Activated T-cell treated with anti-CD3 and anti-CD28 coated beads, Interleukin-2, amount 50 U/mL, for 48 hours (primary cell): ENCODE measurements at regions not wholly inside any gene's neighbourhood (a gene's known extent, or its start where the extent isn't known, plus 50 kb on each side); places are given as distances from the start of the nearest gene placed in this dataset.

ENCODE experiments used
- DNase-seq, 2 experiments: peaks; one replicate each; pipeline ENCODE4 v3.0.0-alpha.2; 2020

DNA sequence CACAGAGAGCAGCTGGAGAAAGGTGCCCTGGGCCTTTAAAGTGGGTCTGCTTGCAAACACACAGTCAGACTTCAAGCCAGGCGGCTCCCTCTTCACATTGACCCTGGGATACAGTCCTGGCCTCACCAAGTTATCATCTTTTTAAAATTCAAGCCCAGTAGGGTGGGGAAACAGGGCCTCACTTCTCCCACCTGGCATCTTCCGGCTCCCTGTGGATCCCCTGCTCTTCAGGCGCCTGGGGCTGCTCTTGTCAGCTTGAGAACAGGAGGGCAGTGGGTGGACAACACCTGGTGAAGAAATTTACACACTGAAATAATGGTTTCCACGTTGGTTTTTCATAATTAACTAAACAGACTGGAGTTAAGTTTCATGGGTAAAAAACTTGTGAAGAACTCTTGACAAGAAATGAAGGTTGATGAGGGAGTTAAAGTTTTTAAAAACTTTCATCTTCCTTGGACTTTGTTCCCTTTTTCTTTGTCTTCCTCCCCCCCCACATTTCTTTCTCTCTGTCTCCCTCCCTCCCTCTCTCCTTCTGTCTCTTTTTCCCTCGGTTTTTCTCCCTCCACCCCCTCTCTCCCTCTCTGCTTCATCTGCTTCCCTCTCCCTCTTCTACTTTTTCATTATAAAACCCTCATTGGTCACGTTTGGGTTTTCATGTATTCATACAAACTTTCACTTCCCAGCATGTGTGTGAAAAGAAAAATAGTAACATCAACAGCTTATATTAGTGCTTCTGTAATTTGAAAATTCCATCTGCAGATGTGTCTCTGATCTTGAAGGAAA lies 219.6 kb downstream of the DMRT2 start:
- no peak for DNase-seq

DNA sequence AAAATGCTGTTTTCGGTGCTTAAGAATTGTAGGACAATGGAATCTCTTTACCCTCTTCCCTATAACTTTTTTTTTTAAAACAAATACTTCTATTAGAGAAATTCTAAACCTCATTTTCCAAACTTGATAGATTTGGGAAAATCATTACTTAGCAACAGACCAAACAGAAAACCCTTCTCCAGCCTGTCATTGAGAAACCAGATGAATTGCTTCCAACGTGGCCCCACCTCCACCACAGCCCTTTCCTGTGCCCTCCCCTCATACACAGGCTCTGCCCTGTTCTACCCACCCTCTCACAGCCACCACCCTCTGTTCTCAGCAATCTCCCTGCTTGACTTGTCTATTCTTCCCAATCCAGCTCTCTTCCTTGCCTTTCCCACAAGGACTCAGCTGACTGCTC lies 221.2 kb downstream of the DMRT2 start:
- DNase-seq, result no peak

DNA sequence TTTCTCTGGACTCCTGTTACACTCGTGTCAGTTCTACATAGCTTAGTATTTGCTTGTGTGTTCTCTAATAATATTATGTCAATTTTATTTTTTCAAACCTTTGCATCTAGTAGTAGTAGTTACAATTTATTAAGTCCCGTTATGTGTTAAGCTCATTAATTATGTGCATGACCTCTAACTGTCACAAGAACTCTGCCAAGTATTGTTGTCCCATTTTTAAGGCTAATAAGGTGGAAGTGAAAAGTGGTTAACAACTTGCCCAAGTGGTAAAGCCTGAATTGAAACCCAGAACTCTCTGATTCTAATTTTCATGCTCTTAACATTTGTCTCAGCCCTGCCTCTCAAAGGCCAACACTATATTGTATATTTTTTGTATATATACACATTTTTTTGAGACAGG lies 221.6 kb downstream of the DMRT2 start:
- DNase-seq, result no peak

DNA sequence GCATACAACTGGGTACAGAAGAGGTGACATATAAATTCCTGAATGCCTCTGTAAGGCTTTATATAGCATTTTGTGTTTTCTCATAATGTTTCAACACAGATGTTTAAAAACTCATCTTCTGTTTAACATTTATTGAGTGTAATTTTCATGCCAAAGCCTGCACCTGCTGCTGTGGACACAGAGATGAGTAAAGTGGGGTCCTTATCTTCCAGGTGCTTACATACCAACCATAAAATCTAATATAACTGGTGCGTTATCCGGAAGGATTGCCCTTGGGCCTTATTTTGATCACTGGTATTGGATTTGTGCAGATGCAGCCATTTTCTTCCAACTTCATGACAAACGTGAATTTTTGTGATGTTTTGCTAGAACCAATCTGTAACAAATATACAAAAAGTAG lies 222.3 kb downstream of the DMRT2 start:
- no peak for DNase-seq

DNA sequence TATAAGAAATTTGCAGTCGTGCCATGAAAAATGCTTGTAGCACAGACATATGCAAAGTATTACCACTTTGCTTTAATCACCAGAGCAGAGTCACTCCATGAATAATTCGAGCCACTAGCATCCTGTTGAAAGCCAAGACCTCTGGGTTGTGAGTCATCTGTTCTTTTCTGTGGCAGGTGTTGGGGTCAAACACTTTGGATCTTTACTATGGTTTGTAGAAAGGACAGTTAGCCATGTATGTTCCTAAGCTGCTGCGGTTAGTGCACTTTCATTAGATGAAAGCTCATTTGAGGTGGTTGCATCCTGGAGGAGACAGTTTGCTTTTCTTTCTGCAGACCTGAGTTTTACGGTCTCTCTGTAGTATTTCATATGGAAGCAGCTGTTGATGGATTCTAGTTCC lies 223.7 kb downstream of the DMRT2 start:
- no peak for DNase-seq

DNA sequence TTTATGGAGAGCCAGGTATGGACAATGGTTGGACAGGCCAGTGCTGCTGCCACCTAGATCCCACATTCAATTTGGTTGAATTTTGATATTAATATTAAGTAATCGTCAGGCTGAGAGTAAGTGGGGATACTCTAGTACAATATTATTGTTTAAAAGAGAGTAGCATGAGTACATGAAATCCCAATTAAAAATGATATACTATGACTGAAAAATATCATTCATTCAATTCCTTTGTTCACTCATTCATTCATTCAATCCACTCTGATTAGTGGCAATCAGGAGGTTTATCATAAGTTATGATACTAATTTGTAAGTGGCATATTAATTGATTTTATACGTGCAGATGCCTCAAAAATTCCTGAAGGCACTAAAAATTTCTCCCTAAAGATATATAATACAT lies 224.2 kb downstream of the DMRT2 start:
- no peak for DNase-seq

DNA sequence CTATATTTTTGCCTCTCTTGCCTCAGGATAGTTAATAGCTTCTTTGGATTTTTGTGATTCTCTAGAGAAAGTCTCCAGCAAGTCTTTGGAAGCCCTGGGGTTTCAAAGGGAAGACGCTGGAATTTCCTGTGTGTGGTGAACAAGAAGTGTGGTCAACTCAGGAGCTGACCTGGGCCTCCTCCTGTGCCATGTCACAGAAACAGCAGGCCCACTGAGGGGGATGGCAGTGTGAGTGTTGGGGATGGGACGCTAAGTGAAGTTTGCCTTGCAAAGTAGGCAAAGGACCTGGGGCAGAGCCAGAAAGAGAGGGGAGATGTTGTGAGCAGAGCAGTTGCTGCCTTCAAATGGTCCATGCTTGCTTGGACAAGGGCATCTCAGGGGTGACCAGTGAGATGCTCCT lies 226.3 kb downstream of the DMRT2 start:
- no peak for DNase-seq

DNA sequence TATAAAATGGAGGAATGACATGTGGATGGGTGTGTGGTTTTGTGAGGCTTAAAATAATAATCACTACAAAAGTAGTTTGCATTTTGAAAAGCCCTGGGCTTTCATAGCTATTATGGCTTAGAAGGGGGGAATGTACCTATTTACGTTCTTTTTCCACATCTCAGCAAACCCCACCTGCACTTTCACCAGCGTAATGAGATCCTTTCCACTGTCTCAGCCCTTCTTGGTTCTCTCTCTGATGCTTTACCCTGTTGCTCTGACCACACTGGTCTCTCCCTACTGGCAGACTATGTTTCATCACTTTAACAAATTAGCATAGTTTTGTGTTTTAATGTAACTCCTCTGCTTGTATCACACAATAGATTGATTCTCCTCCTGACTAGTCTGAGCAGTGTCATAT lies 234.6 kb downstream of the DMRT2 start:
- DNase-seq, result no peak

DNA sequence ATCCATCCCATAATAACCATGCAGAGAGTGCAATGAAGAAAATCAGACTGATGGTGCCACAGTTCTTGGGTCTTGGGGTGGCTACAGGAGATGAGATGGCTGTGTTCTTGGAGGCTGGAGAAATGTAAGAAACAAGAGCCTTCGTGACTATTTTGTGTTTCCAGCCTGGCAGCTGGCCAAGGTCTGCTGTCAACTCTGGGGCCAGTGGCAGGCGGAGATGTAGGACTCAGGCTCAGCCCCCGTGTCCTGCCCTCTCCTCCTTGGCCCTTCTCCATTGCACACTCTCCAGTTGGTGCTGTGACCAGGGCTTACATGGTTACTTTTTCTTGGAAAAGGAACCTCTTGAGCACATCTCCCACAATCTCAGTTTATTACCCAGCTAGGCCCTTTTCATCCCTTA lies 235.4 kb downstream of the DMRT2 start:
- no peak for DNase-seq

DNA sequence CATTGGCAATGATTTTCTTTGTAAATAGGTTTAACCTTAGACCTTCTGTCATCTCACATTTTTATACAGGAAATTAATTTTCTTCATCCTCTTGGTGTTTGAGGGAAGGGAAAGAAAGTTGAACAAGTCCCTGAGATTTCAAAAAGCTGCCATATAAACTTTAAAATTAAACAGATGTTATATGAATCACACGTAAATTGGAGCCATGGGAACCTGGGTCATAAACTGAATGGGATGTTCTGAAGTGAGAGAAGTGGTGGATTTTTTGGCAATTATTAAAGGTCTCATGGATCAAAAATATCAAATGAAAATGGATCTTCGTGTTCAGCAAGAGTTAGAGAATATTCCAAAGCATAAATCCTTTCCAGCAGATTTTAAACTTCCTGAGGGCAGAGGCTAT lies 242.2 kb downstream of the DMRT2 start:
- no peak for DNase-seq

DNA sequence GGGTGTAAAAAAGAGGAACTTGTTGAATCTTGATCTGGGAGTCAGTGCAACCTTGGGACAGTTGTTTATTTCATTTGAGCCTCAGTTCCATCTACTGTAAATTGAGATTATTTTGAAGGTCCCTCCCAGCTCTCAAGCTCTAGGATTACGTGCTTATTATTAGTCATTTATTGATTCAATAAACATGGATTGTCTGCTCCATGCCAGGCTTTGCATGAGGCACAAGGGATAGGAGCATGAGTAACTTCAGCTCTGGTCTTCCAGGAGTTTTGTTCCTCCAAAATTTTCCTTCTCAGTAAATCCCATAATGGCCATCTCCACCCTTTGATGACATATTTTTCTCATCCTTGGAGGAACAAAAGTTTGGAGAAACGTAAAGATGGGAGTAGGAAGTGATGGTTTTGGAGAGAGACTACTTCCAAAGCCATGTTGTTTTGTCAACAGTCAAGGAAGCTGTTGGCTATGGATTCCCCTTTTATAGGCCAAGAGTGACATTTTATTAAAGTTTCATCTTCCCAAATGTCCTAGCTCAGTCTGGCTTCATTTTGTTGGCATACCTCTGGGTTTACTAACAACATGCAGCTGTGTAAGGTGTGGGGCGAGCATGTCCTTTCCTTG lies 244.6 kb downstream of the DMRT2 start:
- DNase-seq, result no peak

DNA sequence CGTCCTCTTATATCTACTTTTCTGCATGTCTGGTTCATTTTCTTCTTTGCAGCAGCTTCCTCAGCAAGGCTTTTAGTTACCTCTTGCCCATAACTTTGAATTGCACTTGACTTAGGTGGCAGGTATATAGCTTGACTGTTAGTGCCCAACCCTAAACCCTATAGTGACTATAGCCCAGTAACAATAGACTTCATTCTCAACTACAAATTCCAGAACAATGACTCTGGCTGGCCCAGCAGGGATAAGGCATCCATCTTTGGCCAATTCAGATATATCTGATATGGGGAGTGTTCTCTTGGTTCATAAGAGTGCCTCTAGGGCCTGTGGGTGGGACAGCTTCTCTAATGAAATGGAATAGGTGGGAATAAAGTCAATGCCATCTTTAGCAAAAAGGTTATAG lies 246.2 kb downstream of the DMRT2 start:
- no peak for DNase-seq

DNA sequence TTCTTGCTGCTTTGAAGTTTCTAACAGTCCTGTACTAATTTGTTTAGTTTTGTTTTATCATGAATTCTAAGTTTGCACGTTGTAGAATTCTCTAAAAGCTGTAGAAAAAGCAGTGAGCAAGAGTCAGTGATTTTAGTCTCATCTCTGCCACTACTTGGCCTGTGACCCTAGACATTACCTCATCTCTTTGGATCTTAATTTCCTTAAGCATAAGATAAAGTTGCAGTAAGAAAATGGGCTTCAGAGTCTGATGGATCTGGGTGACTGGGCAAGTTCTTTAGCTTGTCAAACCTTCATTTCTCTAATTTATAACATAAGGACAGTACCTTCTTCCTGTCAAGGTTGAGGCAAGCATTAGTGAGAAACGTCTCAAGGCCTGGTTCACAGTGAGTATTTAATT lies 247.9 kb downstream of the DMRT2 start:
- no peak for DNase-seq

DNA sequence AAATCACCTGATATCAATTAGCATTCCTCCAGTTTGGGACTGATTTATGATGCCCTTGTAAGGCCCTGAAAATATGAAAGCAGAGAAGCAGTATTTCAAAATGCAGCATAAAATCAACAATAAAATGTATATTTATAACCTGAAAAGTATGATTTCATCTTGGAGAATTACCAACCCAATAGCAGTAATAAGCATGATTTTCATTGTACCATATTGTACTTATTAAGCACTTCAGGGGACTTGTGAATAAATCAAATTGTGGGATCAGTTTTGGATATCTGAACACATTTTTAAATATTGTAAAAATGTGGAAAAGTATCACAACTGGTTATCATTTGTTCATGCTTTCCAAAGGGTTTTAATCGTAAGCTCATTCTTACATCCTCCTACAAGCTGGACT lies 250.8 kb downstream of the DMRT2 start:
- no peak for DNase-seq

DNA sequence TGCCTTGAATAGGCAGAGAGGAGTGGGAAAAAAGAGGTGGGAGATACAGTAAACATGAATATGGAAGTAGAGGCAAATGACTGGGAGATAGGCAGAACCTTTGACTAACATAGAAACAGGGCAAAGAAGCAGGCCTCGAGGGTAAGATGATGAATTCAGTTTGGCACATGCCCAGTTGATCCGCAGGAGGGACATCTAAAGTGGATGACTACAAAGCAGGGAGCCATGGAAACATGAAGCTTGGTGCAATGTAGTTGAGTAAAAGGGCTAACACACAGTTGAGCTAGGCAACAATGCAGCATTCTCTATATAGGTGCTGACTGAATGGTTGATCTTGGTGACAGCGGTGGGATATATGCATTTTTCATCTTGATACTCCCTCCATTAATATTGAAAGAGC lies 253.8 kb downstream of the DMRT2 start:
- DNase-seq, result no peak

DNA sequence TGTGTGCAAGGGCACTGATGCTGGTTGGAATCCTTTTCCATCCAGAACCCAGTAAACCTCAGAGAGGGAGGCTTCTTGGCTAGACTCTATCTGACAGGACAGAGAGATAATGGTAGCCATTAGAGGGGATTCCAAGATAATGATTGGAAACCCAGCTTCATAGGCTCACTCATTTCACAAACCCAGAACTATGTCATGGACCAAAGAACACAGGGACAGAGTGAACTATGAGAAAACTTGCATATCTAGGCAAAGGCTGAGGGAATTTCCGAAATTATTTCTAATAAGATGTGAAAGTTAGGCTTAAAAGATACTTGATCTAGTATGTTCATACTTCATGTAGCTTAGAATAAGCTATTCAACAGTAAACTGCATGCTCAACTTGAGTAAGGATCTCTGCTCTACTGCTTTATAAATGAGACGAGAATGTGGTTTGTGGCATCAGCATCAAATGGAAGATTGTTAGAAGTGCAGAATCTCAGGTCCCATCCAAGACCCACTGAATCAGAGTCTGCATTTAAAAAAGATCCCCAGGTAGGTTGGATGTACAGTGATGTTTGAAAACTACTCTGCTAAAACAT lies 261.4 kb downstream of the DMRT2 start:
- no peak for DNase-seq

DNA sequence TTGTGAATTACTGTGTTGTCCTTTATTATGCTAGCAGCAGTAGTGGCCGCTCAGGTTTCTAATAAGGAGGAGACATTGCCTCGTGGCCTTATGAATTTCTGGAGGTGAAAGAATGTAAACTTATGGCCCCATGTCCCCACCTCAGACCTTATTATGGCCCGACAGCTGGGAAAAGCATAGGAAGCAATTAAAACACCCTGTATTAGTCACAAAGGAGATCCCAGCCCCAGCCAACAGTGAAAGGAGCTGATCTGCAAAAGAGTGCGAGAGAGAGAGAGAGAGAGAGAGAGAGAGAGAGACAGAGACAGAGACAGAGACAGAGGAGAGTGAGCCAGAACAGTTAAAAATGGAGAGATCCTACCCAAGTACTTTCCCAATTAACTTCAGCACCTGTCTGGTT lies 269.3 kb downstream of the DMRT2 start:
- DNase-seq, result no peak

DNA sequence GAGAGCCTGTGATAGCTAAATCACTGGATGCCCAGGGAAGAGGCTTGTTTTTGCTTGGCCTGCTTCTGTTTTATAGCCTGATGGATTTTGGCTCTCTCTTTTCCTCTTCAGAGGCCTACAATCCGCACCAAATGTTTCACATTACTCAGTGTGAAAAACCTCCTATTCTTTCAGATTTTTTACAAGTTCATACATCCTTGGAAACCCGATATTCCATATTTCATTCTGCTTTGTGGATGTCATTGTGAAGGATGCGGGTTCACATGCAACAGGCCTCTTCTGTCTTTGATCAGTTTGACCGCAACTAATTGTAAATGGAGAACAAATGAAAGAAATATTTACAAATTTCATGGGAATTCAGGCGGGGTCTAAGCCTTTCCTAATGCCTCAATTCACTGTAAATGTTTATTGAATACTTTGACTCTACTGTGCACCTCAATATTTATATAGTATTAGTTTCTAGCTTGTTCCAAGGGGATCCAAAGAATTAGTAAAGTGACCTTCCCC lies 269.9 kb downstream of the DMRT2 start:
- DNase-seq, result no peak

DNA sequence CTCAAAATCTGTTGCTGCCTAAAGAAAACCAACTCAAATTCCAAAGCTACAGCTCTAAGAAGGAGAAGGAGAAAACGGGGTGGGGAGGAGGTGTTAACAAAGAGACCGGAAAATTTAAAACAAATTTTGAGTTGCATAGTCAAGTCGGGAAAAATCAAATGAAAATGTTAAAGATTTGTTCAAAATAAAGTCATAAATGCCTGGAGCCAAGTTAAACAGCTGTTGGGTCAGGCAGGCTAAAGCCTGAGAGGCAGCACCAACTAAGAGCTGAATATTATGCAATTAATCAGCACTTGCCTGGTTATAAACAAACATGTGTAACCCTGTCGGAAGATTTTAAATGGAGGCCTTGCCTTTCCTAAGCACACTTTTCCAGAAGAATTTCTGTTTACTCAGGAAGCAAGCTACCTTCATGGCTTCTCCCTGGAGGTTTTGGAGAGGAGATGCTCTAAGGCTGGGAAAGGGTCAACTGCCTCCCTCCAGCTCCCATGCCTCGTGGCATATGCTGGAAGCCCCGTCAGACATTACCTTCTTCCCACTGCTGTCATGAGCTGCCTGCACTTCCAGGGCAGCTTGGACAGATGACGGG lies 270.5 kb downstream of the DMRT2 start:
- DNase-seq, result no peak

DNA sequence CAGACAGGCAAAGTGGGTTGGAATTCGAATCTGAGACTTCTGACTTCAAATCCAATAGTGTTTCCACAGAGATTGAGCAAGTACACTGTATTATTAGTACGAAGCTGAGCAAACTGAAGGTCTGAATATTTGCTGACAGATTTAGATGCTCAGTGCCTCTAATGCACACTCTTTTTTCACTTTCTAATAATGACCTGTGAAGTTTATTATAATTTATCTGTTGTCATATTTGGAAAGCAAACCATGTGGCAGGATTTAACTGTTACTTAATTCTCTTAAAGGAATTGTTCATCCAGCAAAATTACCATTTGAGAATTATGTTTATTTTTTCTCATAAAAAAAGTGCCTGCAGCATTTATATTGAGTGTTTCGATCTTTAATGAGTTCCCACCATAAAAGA lies 277.3 kb downstream of the DMRT2 start:
- DNase-seq, result no peak

DNA sequence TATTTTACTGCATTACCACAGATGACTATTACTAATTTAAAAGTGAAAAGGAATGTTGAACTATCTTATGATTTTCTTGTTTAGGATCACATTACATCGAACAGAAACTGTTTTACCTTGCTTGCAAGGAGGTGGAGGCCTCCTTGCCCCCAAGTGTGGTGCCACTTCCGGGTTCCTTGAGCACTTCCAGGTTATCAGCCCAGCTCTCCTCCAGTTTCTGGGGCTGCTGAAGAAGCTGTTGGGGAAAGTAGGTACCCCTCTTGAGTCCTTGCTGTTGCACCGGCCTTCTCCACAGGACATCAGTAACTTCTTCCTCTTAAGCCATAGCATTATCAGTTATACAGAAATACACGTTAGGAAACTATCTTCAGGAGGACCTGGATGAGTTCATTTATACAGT lies 278.2 kb downstream of the DMRT2 start:
- DNase-seq, result no peak

DNA sequence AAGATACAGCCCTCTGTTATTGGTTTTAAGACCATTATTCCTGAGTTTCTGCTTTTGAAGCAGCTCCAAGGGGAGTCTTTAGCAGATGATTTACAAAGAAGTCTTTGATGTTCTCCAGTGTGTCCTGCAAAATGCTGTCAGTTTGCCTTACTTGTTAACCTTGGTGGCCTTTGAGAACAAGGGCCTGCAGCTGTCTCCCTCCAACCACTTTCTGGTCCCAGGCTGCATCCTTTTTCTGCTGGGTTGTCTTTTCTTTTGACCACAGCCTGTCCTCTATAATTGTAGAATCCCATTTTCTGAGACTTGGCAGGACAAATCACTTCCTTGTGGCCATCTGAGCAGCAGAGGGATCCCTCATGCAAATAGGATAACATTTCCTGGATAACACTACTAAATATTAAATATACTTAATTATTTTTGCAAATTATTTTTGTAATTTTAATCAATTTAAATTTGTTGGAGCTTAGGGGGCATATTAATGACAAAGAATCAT lies 281.4 kb downstream of the DMRT2 start:
- DNase-seq, result no peak

DNA sequence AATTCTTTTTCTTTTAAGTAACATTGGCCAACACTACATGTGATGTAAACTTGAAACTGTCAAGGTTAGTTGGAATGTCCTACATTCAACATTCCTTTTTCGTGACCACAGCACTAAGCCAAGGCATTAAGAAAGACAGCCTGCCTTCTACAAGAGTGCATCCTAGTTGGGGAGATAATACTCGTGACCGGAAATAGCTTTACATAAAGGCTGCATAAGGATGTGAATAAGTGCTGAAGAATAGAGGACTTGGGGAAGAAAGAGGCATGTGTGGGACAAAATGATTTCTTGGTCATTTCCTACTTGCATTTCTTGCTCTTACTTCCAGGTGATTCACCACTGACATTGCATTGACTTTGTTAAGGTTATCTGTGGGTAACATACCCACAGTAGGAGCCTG lies 282.0 kb downstream of the DMRT2 start:
- no peak for DNase-seq

DNA sequence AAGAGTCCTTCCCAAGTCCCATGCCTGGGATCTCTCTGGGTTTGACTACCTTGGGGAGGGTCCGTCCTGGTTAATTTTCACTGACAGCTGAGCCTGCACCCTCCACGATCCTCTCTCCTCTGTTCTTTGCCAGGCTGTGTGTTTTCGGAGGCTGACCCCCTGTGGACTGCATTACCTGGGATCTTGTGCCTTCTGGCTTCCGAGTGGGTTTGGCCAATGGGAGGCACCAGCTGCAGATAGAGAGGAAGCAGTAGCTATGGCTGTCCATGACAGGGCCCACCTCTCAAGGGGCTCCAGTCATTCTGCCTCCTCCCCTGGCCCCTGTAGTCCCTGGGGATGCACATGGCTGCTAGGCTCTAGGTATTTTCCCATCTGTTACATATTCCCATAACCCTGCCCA lies 285.0 kb downstream of the DMRT2 start:
- DNase-seq, result no peak
